Peyer's patch (tissue), 4 donors: ENCODE measurements at regions not wholly inside any gene's neighbourhood (a gene's known extent, or its start where the extent isn't known, plus 50 kb on each side); places are given as distances from the start of the nearest gene placed in this dataset.

Experiments used
- CTCF ChIP-seq, 6 experiments: fragments of 450-650 bp in 4 of 6; fragments of 200-600 bp in 2 of 6; sonication (generic) in 1 of 6; IDR thresholded peaks; one replicate each; pipeline ENCODE4 v1.5.1; 2017 to 2019; ENCODE audit warnings: antibody characterized with exemption in 6 of 6, mild to moderate bottlenecking in 3 of 6, moderate library complexity in 1 of 6
- POLR2A ChIP-seq, 2 donors: fragments of 450-650 bp; IDR thresholded peaks; one replicate each; pipeline ENCODE4 v1.5.1; 2017; ENCODE audit warnings: antibody characterized with exemption in 2 of 2, mild to moderate bottlenecking in 2 of 2, moderate library complexity in 2 of 2

- TF ChIP-seq CTCF (IDR thresholded peaks at IDR 0.05), result no peak
- no peak for TF ChIP-seq POLR2A (IDR thresholded peaks at IDR 0.05)
Measured at GRCh38 chr9:18393340-18394130, 80.4 kb upstream of the ADAMTSL1 start.
